ENCODE measurements at regions not wholly inside any gene's neighbourhood (a gene's known extent, or its start where the extent isn't known, plus 50 kb on each side); places are given as distances from the start of the nearest gene placed in this dataset.

DNA sequence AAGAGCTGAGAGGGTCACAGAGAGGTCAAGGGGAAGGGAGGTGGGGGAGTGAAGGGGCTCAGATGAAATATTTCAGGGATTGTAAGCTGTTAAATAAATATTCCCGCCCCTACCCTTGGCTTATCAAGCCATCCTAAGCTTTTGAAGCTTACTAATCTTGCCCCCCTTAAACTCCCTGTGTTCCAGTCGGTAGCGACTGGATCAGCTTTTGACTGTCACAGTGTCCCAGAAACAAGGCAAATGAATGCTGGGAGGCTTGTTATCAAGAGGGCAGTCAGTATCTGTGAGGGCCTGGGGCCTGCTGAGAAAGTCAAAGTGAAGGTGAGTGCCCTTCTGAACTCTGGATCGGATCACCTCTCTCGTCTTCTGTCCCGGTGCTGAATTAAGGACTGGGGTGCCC lies 128.1 kb downstream of the DACT1 start:
- Histone ChIP-seq H3K56ac (ENCODE audit: insufficient read length, low read depth, low read length) (no peak overlapping the region), H4K8ac (replicated peaks; ENCODE audit: insufficient read length, low read depth, low read length) (no peak overlapping the region), H4K5ac (ENCODE audit: insufficient read length, low read depth, low read length) (no peak overlapping the region), H3K18ac (ENCODE audit: insufficient read length, low read depth, low read length) (no peak overlapping the region), H3K23me2 (ENCODE audit: insufficient read length, low read depth, low read length, poor library complexity, severe bottlenecking) (no peaks in the 10 kb centered on the region), H2BK5ac (ENCODE audit: insufficient read length, low read length) (no peak overlapping the region), H3K27me3 (ENCODE audit: insufficient read depth, low read length) (peaks cover 6% of the 10 kb centered on the region; the same call in 1 of the 2 replicates), H2BK120ac (ENCODE audit: low read depth, low read length, poor library complexity, severe bottlenecking) (no peak overlapping the region), H3K4ac (ENCODE audit: low read depth, low read length) (no peak overlapping the region), H3K4me1 (ENCODE audit: insufficient read depth, low read length) (no peaks in the 10 kb centered on the region; the same call in 1 of the 2 replicates), H3K27ac (ENCODE audit: insufficient read length, low read depth, low read length) (no peak overlapping the region), H3K9ac (ENCODE audit: extremely low read depth, insufficient read length, low read length) (no peak overlapping the region), H2AK5ac (ENCODE audit: insufficient read length, low read length) (no peak overlapping the region), H3K23ac (ENCODE audit: insufficient read length, low read depth, low read length) (no peak overlapping the region), H3T11ph (ENCODE audit: low read length) (no peak overlapping the region), H3K79me1 (ENCODE audit: insufficient read depth, low read depth, low read length, poor library complexity, severe bottlenecking) (no peaks in the 10 kb centered on the region), H4K20me1 (ENCODE audit: control insufficient read depth, insufficient read depth, insufficient read length) (no peaks in the 10 kb centered on the region), H4K91ac (ENCODE audit: insufficient read length, low read depth, low read length) (no peak overlapping the region), H2BK12ac (ENCODE audit: insufficient read length, low read depth, low read length) (no peak overlapping the region), H3K14ac (ENCODE audit: insufficient read depth, low read length) (no peak overlapping the region), H2AFZ (ENCODE audit: low read length) (no peak overlapping the region), H2BK20ac (ENCODE audit: low read depth, low read length, poor library complexity, severe bottlenecking) (no peak overlapping the region), H2BK15ac (ENCODE audit: low read depth, low read length) (no peak overlapping the region), H3K9me3 (ENCODE audit: control insufficient read depth, low read depth, low read length) (no peaks in the 10 kb centered on the region), H3K4me2 (ENCODE audit: insufficient read depth, insufficient read length, low read length) (no peak overlapping the region), H3K79me2 (ENCODE audit: insufficient read depth, low read length) (no peaks in the 10 kb centered on the region)
- Mint-ChIP-seq H3K27ac (no peak overlapping the region), H3K4me1 (peaks cover 20 to 23% of the 10 kb centered on the region in 2 experiments), H3K9me3 (peaks cover 0 to 4% of the 10 kb centered on the region in 2 experiments; a peak in 1 of 5 replicates), H3K36me3 (ENCODE audit: insufficient read depth in 1 of 3, low read depth in 3 of 3) (no peaks in the 10 kb centered on the region; a peak in 2 of 7 replicates), H3K4me3 (no peak overlapping the region), H3K27me3 (ENCODE audit: low read depth) (peaks cover 89% of the 10 kb centered on the region)
- no CpG with 5 or more reads among the region's 6 CpGs for WGBS (ENCODE audit: extremely low coverage, insufficient read length, low lambda C conversion rate)
- DNase-seq = no peak
- TF ChIP-seq, protein P1, sequence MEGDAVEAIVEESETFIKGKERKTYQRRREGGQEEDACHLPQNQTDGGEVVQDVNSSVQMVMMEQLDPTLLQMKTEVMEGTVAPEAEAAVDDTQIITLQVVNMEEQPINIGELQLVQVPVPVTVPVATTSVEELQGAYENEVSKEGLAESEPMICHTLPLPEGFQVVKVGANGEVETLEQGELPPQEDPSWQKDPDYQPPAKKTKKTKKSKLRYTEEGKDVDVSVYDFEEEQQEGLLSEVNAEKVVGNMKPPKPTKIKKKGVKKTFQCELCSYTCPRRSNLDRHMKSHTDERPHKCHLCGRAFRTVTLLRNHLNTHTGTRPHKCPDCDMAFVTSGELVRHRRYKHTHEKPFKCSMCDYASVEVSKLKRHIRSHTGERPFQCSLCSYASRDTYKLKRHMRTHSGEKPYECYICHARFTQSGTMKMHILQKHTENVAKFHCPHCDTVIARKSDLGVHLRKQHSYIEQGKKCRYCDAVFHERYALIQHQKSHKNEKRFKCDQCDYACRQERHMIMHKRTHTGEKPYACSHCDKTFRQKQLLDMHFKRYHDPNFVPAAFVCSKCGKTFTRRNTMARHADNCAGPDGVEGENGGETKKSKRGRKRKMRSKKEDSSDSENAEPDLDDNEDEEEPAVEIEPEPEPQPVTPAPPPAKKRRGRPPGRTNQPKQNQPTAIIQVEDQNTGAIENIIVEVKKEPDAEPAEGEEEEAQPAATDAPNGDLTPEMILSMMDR (conservative IDR thresholded peaks at IDR 0.05) = no peak
